ENCODE measurements at regions not wholly inside any gene's neighbourhood (a gene's known extent, or its start where the extent isn't known, plus 50 kb on each side); places are given as distances from the start of the nearest gene placed in this dataset.

GRCh38 chr4:181176306-181176705 is 1066.9 kb upstream of the TENM3 start:
- H3K9me3 ChIP-seq: no peaks in the 10 kb centered on the region
- no peak overlapping the region for H3K27ac ChIP-seq
- no peaks in the 10 kb centered on the region for H3K4me1 ChIP-seq (ENCODE audit: control insufficient read depth in 1 of 2, insufficient read depth in 1 of 2, low read depth in 1 of 2, low read length in 1 of 2)
- no peak for TF ChIP-seq CTCF (IDR thresholded peaks at IDR 0.05)
- H3K36me3 ChIP-seq: no peaks in the 10 kb centered on the region
- no peak overlapping the region for H3K4me3 ChIP-seq (ENCODE audit: low read depth in 1 of 2, low read length in 1 of 2)
- no peaks in the 10 kb centered on the region for H3K27me3 ChIP-seq

- Histone ChIP-seq H3K4me3 (ENCODE audit: low read depth in 1 of 2, low read length in 1 of 2) (no peak overlapping the region), H3K4me1 (ENCODE audit: control insufficient read depth in 1 of 2, insufficient read depth in 1 of 2, low read depth in 1 of 2, low read length in 1 of 2) (no peaks in the 10 kb centered on the region), H3K27me3 (no peaks in the 10 kb centered on the region), H3K9me3 (no peaks in the 10 kb centered on the region), H3K36me3 (no peaks in the 10 kb centered on the region), H3K27ac (no peak overlapping the region)
- no peak for TF ChIP-seq CTCF (IDR thresholded peaks at IDR 0.05)
These were observed 1061.9 kb upstream of the TENM3 start for GRCh38 chr4:181181331-181181730.

GRCh38 chr4:181189751-181190150 is 1053.5 kb upstream of the TENM3 start:
- Histone ChIP-seq H3K36me3 (no peaks in the 10 kb centered on the region), H3K4me3 (ENCODE audit: low read depth in 1 of 2, low read length in 1 of 2) (no peak overlapping the region), H3K27ac (no peak overlapping the region), H3K4me1 (ENCODE audit: control insufficient read depth in 1 of 2, insufficient read depth in 1 of 2, low read depth in 1 of 2, low read length in 1 of 2) (no peaks in the 10 kb centered on the region), H3K9me3 (no peaks in the 10 kb centered on the region), H3K27me3 (no peaks in the 10 kb centered on the region)
- no peak for TF ChIP-seq CTCF (IDR thresholded peaks at IDR 0.05)

- Histone ChIP-seq H3K4me3 (ENCODE audit: low read depth in 1 of 2, low read length in 1 of 2) (no peak overlapping the region), H3K36me3 (no peaks in the 10 kb centered on the region), H3K27ac (no peak overlapping the region), H3K27me3 (no peaks in the 10 kb centered on the region), H3K9me3 (no peaks in the 10 kb centered on the region), H3K4me1 (ENCODE audit: control insufficient read depth in 1 of 2, insufficient read depth in 1 of 2, low read depth in 1 of 2, low read length in 1 of 2) (no peaks in the 10 kb centered on the region)
- no peak for TF ChIP-seq CTCF (IDR thresholded peaks at IDR 0.05)
These were observed 1049.9 kb upstream of the TENM3 start for GRCh38 chr4:181193131-181193930.

- Histone ChIP-seq H3K9me3 (no peaks in the 10 kb centered on the region), H3K36me3 (no peaks in the 10 kb centered on the region), H3K4me1 (ENCODE audit: control insufficient read depth in 1 of 2, insufficient read depth in 1 of 2, low read depth in 1 of 2, low read length in 1 of 2) (no peaks in the 10 kb centered on the region), H3K27me3 (no peaks in the 10 kb centered on the region), H3K27ac (no peak overlapping the region), H3K4me3 (ENCODE audit: low read depth in 1 of 2, low read length in 1 of 2) (no peak overlapping the region)
- TF ChIP-seq CTCF (IDR thresholded peaks at IDR 0.05): no peak
These were observed 1049.1 kb upstream of the TENM3 start for GRCh38 chr4:181194096-181194495.
